PC-3 (cell line): ENCODE measurements at regions not wholly inside any gene's neighbourhood (a gene's known extent, or its start where the extent isn't known, plus 50 kb on each side); places are given as distances from the start of the nearest gene placed in this dataset.
"Not testable (repeated sequence)": the region's sequence is repeated elsewhere in the genome, so short reads cannot be mapped to it uniquely, and the experiment has no call there.

Source experiments
- CTCF ChIP-seq: fragments of 300-600 bp; sonication (generic); conservative IDR thresholded peaks from 2 replicates; pipeline ENCODE4 v1.5.1; 2017; ENCODE audit warnings: antibody characterized with exemption, low read depth, mild to moderate bottlenecking, low read length
- EZH2phosphoT487 ChIP-seq: fragments of 300-600 bp; sonication (generic); IDR thresholded peaks from 2 replicates; pipeline ENCODE4 v1.6.1; 2018; ENCODE audit warnings: mild to moderate bottlenecking, antibody characterized with exemption, low read length, borderline replicate concordance

GRCh38 chr5:177875900-177876238 lies 93.2 kb upstream of the FAM153A start:
- TF ChIP-seq CTCF, EZH2phosphoT487: not testable (repeated sequence)
